DOHH2 (cell line): ENCODE measurements at regions not wholly inside any gene's neighbourhood (a gene's known extent, or its start where the extent isn't known, plus 50 kb on each side); places are given as distances from the start of the nearest gene placed in this dataset.

Experiments
- CTCF ChIP-seq: fragments of 200-600 bp; sonication (generic); IDR thresholded peaks from one replicate; pipeline ENCODE4 v1.5.1; 2014; ENCODE audit warnings: antibody characterized with exemption, mild to moderate bottlenecking, low read depth, low read length; ENCODE audit not compliant: poor library complexity, severe bottlenecking
- EZH2phosphoT487 ChIP-seq: fragments of 200-600 bp; sonication (generic); IDR thresholded peaks from 2 replicates; pipeline ENCODE4 v1.6.1; 2017; ENCODE audit warnings: borderline replicate concordance, mild to moderate bottlenecking, antibody characterized with exemption, low read length, moderate library complexity, mixed read lengths

GRCh38 chr5:90285581-90285980 is 124.0 kb downstream of the CETN3 start:
- TF ChIP-seq CTCF: no peak
- no peak for TF ChIP-seq EZH2phosphoT487
